GM12878 (cell line): ENCODE measurements at regions not wholly inside any gene's neighbourhood (a gene's known extent, or its start where the extent isn't known, plus 50 kb on each side); places are given as distances from the start of the nearest gene placed in this dataset.

Experiments used
- ATF2 ChIP-seq: IDR thresholded peaks from 2 replicates; pipeline ENCODE4 v1.6.1; 2012; ENCODE audit warnings: low read length, inconsistent platforms
- CBFB ChIP-seq: IDR thresholded peaks from 2 replicates; pipeline ENCODE4 v1.6.1; 2016; ENCODE audit warnings: antibody characterized with exemption, low read depth
- CHD2 ChIP-seq: IDR thresholded peaks from 2 replicates; pipeline ENCODE4 v1.6.1; 2011; ENCODE audit warnings: low read depth, low read length, improper control_type of control experiment, borderline replicate concordance
- CTCF ChIP-seq, 3 experiments: IDR thresholded peaks in 2 of 3; conservative IDR thresholded peaks in 1 of 3; 2 replicates each; pipeline ENCODE4 v1.5.1; 2011; ENCODE audit warnings: low read depth in 3 of 3, low read length in 3 of 3, mild to moderate bottlenecking in 3 of 3, control low read depth in 2 of 3, moderate library complexity in 2 of 3, inconsistent platforms in 1 of 3, mixed read lengths in 1 of 3; ENCODE audit not compliant: control insufficient read depth in 2 of 3, insufficient read depth in 1 of 3; ENCODE audit errors: extremely low read depth in 1 of 3
- PKNOX1 ChIP-seq: fragments of 450-650 bp; IDR thresholded peaks from 2 replicates; pipeline ENCODE4 v1.6.1; 2016; ENCODE audit warnings: mild to moderate bottlenecking
- POLR2A ChIP-seq: IDR thresholded peaks from 2 replicates; pipeline ENCODE4 v1.6.1; 2011; ENCODE audit warnings: low read depth, mild to moderate bottlenecking, low read length
- RCOR1 ChIP-seq: conservative IDR thresholded peaks from 2 replicates; pipeline ENCODE4 v1.6.1; 2012; ENCODE audit warnings: low read depth, low read length, improper control_type of control experiment
- TAF1 ChIP-seq: IDR thresholded peaks from 2 replicates; pipeline ENCODE4 v1.6.1; 2011; ENCODE audit warnings: mild to moderate bottlenecking, low read depth, low read length, borderline replicate concordance
- TCF3 ChIP-seq: IDR thresholded peaks from 2 replicates; pipeline ENCODE4 v1.6.1; 2012; ENCODE audit warnings: low read depth, mild to moderate bottlenecking, low read length, borderline replicate concordance; ENCODE audit not compliant: insufficient read depth
- ZNF24 ChIP-seq: fragments of 450-650 bp; IDR thresholded peaks from 2 replicates; pipeline ENCODE4 v1.6.1; 2017; ENCODE audit warnings: antibody characterized with exemption, mild to moderate bottlenecking
- ZNF384 ChIP-seq: IDR thresholded peaks from 2 replicates; pipeline ENCODE4 v1.6.1; 2012; ENCODE audit warnings: low read depth, mild to moderate bottlenecking, low read length, improper control_type of control experiment, borderline replicate concordance
- TF ChIP-seq, protein P1 (sequence below): fragments of 450-650 bp; IDR thresholded peaks from 2 replicates; pipeline ENCODE4 v1.6.1; 2017; ENCODE audit warnings: mild to moderate bottlenecking, moderate library complexity

GRCh38 chr3:3504686-3505085 is 294.5 kb upstream of the LRRN1 start:
- TF ChIP-seq, protein P1, sequence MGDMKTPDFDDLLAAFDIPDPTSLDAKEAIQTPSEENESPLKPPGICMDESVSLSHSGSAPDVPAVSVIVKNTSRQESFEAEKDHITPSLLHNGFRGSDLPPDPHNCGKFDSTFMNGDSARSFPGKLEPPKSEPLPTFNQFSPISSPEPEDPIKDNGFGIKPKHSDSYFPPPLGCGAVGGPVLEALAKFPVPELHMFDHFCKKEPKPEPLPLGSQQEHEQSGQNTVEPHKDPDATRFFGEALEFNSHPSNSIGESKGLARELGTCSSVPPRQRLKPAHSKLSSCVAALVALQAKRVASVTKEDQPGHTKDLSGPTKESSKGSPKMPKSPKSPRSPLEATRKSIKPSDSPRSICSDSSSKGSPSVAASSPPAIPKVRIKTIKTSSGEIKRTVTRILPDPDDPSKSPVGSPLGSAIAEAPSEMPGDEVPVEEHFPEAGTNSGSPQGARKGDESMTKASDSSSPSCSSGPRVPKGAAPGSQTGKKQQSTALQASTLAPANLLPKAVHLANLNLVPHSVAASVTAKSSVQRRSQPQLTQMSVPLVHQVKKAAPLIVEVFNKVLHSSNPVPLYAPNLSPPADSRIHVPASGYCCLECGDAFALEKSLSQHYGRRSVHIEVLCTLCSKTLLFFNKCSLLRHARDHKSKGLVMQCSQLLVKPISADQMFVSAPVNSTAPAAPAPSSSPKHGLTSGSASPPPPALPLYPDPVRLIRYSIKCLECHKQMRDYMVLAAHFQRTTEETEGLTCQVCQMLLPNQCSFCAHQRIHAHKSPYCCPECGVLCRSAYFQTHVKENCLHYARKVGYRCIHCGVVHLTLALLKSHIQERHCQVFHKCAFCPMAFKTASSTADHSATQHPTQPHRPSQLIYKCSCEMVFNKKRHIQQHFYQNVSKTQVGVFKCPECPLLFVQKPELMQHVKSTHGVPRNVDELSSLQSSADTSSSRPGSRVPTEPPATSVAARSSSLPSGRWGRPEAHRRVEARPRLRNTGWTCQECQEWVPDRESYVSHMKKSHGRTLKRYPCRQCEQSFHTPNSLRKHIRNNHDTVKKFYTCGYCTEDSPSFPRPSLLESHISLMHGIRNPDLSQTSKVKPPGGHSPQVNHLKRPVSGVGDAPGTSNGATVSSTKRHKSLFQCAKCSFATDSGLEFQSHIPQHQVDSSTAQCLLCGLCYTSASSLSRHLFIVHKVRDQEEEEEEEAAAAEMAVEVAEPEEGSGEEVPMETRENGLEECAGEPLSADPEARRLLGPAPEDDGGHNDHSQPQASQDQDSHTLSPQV: no peak
- TF ChIP-seq ATF2: no peak
- TF ChIP-seq CTCF (IDR thresholded peaks at IDR 0.05 in 2 of 3, conservative IDR thresholded peaks at IDR 0.05 in 1 of 3; ENCODE audit: control insufficient read depth in 2 of 3, extremely low read depth in 1 of 3, insufficient read depth in 1 of 3, low read depth in 3 of 3, low read length in 3 of 3): no peak
- no peak for TF ChIP-seq CHD2
- TF ChIP-seq TCF3: no peak
- TF ChIP-seq TAF1: no peak
- no peak for TF ChIP-seq PKNOX1
- no peak for TF ChIP-seq ZNF384
- no peak for TF ChIP-seq RCOR1
- TF ChIP-seq CBFB: no peak
- TF ChIP-seq ZNF24: no peak
- no peak for TF ChIP-seq POLR2A
